Brain pericyte (primary cell): ENCODE measurements at regions not wholly inside any gene's neighbourhood (a gene's known extent, or its start where the extent isn't known, plus 50 kb on each side); places are given as distances from the start of the nearest gene placed in this dataset.
"Not testable (repeated sequence)": the region's sequence is repeated elsewhere in the genome, so short reads cannot be mapped to it uniquely, and the experiment has no call there.

Source experiments
- DNase-seq: peaks from one replicate; pipeline ENCODE4 v3.0.0-alpha.2; 2012; ENCODE audit warnings: low read depth, low spot score

DNA sequence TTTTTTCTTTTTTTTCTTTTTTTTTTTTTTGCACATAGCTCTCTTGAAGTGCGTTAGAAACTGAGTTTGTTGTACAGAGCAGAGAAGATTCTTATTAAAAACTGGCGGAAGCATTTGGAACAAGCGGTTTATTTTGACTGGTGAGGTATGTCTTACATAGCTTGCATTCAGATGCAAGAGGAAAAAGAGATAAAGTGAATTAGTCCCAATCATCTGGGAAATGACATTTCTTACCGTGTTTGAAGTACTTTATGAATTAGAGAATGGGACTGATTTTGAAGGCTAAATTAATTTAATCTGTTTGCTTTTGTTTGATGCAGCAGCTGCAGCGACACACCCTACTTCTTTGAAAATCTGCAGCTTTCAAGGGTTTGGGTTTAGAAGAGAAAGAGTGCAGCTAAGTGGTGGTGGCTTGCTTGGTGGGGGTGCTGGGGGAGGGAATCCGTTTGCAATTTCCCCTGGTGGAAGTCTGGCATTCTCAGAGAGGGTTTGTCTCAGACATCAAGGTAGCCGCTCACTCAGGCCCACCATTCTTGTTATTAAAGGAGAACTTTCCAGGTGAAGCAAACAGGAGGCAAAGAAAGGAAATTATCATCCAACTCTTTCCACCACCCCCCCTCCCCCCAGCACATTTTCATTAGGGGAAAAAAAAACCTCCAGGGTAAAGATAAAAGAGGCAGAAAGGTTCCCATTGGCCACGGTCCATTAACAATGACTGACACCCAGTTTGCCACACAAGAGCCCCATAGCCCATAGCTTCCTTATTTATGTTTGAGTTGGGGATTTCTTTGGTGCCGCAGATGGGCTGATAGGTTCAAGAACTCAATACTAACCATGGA lies 231.7 kb downstream of the SKIDA1 start:
- no peak for DNase-seq

DNA sequence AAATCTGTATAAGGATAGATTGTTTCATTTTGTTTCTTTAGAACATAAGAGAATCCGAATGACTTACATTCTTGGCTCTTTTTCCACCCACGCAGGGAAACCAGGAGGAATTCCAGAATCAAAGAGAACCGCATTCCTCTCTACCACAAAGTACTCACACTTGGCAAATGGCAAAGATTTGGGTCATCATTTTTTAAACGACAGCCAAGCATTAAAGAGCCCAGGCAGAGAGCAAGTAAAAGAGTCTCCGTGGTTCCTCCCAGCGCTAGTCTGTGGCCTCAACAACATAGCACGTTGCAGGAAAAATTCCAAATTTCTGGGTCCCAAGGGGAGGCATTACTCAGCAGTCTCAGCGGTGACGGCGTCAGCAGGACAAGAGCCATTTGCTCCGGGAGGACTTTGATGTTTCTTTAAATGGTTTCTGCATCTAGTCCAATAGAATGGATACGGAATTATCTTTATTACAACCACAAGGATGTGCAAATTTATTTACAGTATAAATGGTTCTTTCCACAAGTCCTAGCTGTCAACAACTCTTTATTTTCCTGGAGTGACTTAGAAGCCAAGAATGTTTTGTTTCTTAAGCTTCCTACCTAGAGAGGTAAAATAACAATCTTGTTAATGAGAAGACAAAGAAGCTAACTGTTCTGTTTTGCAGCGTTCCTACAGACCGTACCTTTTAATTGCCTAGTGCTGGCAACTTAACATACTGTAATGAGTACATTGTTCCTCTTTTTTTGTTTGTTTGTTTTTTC lies 232.5 kb downstream of the SKIDA1 start:
- DNase-seq: peak; percentile 34

DNA sequence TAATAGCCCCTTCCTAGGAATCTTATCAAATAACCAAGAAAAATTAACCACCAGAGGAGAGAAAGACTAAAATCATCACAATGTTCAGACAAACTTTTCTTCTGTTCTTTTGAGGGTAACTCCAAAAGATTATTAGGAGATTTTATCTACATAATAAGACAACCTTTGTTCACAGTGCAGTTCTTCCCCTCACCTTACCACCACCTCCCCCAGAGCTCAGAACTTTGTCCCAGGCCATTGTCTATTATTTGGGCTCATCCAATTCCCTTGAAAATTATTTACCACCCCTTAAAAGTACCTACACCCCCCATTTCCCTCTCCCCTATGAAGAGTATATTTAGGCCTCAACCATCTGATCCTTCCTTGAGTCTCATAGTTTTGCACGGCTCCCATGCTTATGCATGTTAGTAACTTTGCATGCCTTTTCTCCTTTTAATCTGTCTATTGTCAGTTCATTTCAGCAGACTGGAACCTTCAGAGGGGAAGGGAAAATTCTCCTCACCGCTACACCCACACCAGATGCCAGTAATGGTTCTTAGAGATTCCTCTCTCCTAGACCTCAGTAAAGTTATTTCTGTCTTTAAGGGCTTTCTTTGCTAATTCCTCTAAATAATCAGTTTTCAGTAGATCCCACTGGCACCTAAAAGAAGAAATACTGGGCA lies 234.9 kb downstream of the SKIDA1 start:
- DNase-seq: no peak

DNA sequence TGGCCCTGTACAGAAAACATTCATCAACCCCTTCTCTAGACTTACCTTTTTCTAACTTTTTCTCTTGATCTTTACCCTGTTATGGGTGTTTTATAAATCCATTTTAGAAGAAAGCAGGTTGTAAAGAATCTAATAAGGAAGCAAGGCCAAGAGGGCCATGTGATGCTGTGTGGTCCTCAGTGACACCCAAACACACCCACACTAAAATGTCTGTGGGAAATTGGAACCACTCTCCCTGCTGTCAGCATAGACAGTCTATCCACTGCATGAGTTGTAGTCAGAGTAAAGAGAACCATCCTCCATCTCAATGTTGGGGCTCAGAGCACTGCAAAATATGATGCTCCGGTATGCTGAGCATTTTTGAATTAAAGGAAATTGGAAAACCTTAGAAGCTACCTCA lies 235.5 kb downstream of the SKIDA1 start:
- DNase-seq: no peak

DNA sequence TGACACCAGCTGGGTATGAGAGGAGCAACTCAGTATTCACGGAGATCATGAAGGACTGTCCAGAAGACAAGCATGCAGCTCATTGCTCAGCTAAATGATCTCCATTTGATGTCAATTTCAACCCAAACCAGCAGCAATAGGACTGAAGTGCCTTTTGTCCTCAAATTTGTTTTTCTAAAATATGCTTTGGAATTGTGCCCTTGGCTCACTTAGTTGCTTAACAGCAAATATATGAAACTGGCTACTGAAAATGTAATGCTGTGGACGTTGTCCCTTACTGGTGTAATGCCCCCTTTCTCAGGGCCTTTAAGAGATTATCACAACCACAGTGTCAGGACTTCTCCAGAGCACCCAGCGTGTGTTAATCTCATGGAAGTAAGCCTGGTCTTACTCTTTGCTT lies 236.2 kb downstream of the SKIDA1 start:
- DNase-seq: no peak

DNA sequence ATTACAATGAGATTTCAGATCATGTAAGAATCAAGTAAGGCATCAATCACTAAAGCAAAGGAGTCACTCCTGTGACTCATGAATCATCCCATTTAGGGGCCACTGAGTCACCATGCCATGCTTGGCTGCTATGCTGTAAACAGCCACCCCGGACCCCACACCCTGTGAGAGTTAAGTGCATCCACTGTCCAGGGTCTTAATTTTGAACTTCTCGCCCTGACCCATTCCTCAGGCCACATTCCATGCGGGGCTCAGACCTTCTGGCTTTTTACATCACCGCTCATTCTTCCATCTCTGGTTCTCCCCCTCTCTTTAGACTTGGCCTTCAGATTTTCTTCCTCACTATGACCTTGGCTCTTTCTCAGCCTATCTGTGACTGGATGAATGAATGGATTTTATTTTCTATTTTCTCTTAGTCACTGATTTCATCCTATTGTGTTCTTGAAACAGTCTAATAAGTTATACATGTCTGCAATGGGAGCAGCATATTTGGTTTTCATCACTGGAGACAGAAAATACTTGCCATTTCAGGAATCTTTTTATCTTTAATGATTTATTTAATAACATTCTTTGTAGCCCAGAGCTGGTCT lies 239.6 kb downstream of the SKIDA1 start:
- no peak for DNase-seq

DNA sequence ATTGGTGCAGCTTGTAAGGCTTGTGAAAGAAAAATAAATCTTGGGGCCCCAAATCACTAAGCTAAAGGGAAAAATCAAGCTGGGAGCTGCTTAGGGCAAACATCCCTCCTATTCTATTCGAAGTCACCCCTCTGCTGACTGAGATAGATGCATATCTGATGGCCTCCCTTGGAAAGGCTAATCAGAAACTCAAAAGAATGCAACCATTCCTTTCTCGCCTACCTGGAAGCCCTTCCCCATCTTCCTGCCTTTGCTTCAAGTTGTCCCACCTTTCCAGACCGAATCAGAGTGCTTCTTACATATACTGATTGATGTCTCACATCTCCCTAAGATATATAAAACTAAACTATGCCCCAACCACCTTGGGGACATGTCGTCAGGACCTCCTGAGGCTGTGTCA lies 240.3 kb downstream of the SKIDA1 start:
- DNase-seq: no peak

DNA sequence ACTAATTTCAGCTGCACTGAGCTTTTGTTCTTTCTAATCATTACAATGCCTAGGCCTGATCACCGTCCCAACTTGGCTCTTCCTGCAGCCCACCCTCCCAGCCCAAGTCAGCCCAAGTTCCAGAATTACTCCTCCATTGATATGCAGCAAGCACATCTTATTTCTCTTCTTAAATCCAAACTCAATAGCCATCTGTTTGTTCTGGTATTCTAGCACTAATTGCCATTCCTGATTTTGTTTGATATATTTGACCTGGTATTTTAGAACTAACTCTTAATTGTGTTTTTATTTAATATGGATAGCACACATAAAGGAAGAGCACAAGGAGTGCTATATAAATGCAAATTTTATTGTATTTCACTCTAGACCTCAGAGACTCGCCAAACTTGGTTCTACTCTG lies 241.2 kb downstream of the SKIDA1 start:
- no peak for DNase-seq

DNA sequence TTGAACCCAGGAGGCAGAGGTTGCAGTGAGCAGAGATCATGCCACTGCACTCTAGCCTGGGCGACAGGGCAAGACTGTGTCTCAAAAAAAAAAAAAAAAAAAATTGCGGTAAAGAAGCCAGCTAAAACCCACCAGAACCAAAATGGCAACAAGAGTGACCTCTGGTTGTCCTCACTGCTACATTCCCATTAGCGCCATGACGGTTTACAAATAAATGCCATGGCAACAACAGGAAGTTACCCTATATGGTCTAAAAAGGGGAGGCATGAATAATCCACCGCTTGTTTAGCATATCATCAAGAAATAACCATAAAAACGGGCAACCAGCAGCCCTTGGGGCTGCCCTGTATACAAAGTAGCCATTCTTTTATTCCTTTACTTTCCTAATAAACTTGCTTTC lies 242.4 kb downstream of the SKIDA1 start:
- DNase-seq: not testable (repeated sequence)

DNA sequence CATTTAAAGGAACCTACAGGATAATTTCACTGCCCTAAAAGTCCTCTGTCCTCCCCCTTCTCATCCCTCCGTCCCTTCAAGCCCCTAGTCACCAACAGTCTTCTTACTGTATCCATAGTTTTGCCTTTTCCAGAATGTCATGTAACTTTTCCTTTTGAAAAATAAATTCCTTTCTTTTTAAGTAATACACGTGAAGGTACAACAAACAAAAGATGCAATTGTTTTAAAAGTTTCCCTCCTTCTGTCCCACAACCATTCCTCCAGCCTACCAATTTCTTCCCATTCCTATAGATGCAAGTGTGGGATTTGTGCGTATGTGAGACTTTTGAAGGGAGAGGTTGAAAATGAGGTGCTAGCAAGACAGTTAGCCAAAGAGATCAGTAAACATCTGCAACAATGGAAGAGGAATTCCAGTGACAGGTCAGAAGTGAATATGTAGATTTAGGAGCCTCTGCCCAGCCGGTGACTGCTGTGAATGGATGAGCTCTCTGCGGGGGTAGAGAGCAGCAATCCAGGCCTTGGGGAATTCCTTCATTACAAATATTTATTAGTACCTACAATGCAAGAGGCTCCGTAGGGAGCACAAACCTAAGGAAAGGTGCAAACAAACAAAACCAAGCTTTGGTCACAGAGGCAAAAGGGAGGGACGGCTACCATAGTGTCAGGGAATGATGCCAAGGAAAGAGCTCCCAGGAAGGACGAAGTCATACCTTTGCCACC lies 243.6 kb downstream of the SKIDA1 start:
- no peak for DNase-seq

DNA sequence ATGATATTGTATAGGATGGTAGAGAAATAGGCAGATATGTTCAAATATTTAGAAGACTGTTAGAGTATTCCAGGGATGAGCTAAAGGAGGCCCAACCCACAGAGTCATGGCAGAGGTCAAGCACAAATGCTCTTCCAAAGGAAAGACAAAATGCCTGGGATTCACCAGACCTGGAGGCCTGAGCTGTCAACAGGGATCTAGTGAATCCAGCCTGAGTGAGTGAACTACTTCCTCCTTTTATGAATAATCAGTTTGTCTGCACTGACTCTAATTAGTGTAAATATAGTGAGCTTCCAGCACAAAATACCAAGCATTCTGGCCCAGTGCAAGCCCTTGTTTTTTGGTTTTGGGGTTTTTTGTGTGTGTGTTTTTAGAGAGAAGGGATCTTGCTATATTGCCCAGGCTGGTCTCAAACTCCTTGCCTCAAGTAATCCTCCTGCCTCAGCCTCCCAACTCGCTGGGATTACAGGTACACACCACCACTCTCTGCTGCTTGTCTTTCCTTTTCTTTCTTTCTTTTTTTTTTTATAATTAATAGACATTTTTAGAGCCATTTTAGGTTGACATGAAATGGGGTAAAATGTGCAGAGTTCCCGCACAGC lies 244.4 kb downstream of the SKIDA1 start:
- no peak for DNase-seq

DNA sequence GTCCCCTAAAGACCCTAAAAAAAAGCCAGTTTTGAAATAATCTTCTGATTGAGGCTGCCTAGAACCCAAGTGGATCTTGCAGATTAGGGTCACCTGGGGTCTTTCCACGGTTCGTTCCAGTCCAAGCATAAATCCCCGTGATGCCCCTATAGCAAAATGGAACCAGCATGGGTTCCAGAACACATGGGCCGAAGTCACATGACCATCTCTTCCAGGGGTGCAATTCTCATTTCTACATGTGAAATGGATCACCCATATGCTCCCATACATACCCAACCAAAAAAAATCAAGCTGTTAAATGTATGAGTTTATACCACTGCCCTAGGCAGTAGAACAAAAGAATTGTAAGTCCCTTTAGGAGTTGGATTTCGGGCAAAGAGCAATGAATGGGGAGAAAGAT lies 245.4 kb downstream of the SKIDA1 start:
- DNase-seq: no peak

DNA sequence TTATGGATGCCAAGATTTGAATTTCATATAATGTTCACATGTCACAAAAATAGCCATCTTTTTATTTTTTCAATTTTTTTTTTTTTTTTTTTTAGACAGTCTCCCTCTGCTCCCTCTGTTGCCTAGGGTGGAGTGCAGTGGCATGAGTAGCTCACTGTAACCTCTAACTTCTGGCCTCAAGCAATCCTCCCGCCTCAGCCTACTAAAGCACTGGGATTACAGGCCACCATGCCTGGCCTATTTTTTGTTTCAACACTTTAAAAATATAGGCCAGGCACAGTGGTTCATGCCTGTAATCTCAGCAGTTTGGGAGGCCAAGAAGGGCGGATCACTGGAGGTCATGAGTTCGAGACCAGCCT lies 246.3 kb downstream of the SKIDA1 start:
- no peak for DNase-seq

DNA sequence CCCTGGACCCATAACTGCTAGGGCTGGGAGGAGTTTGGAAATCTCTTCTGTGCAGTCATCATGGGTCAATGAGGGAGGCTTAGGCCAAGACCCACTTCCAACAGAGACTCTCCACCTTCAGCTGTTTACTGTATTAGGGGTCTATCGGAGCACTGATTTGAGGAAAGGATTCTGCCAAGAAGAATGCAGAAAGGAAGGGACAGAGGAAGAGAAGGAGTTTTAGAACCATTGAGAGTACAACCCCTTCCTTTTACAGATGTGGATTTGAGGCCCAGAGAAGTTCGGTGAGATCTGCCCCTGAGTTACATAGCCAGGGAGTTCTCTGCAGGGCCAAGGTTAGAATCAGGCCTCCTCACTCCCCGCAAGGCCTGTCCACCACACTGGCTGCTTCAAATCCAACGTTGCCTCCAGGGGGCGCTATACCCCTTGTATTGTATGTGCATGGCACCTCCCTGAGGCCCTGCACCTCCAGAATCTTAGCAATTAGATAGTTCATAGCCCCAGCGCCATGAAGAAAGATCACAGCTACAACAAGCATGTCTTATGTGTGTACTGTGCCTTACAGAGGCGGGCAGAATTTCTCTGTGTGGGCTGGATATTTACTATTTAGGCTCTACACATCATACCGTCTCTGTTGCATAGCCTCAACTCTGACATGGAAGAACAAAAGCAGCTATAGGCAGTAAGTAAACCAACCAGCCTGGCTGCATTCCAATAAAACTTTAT lies 246.8 kb downstream of the SKIDA1 start:
- peak; percentile 57 for DNase-seq

DNA sequence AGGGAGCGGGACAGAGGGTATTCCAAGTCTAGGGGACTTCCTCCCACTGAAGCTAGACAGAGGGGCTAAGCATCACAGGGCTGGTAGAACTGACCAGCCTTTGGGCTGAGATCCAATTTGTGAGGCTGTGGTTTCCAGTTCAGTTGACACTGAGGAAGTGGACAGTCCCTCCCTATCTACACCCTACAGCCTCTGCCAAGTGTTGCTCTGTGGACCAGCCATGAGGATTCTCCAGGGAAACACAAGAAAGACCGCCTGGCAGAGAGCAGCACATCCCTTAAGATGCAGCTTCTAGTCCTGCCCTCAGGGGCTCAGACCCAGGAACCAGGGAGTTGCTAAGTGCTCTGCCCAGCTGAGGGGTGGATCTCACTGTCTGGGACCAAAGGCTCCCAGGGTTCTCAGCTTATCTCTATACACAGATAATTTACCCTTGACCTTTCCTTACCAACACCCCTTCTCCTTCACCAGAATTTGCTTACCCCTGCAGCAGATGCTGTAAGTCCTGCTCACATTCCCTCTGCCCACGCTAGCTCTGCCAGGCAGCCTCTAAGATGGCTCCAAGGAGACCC lies 252.0 kb downstream of the SKIDA1 start:
- DNase-seq: no peak

DNA sequence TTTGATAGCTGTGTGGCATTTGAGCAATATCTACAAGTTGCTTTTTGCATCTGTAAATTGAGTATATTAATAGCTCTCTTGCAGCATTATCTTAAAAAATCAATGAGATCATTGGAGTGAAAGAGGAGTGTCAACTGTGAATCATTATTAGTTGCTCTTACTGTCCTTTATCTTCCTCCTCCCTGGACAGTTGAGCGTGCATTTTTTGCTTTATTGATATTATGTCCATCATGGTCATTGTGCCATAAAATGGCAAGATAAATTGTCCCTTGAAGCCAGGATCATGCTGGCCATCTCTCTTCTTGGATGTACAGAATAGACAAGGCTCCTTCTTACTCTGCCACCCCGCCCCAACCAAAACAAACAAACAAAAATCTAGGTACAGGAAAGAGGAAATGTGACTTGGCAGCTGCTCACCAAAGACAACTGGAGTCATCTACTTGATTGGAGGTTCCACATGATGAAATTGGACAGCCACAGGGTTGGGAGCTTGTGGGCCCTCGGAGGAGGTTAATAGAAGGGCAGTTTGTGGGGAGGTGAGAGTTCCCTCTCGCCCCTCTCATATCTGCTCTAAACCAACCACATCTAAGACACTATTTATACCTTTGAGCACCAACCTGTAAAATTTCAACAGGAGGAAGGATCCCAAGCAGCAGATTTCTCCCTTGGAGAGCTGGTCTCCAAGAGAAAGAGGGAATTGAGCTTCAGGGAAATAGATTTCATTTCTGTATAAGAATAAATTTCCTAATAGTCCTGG lies 252.7 kb downstream of the SKIDA1 start:
- no peak for DNase-seq

DNA sequence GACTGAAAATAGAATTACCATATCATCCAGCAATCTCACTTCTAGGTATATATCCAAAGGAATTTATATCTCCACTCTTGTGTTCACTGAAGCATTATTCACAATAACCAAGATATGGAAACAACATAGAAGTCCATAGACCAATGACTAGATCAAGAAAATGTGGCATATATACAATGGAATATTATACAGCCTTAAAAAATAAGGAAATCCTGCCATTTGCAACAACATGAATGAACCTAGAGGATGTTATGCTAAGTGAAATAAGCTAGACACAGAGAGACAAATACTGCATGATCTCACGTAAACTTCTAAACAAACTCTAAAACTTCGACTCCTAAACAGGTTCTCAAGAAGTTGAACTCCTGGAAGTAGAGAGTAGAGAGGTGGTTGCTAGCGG lies 254.5 kb downstream of the SKIDA1 start:
- no peak for DNase-seq

DNA sequence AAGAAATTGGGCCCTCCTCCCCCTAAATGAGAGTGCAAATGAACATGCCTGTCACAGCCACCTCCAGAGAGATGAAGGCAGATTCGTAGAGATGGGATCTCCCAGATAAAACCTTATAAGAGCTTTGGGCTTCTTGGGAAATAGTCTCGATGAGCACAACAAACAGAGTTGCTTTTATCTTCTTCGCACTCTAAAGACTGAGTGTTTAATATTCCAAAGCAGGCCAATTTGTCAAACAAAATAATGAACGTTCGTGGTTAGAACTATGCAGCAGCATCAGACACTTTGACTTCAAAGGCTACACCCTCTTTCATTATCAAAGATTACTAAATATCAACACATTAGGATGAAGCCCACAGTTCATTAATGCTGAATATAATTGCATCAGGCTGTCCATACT lies 256.2 kb downstream of the SKIDA1 start:
- no peak for DNase-seq

DNA sequence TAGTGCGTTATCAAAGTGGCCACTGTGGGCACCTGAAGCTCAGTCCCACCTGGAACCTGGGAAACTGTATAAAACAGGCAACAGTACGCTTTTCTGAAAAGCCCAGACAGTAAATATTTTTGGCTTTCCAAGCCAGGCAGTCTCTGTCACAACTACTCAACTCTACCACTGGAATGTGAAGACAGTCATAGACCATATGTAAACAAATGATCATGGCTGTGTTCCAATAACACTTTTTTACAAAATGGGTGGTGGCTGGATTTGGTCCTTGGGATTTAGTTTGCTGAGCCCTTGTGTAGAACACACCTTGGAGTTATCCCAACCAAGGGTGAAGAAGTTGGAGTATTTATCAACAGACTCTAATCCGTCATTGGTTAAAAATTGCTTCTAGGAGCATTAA lies 259.9 kb downstream of the SKIDA1 start:
- no peak for DNase-seq
